Fibroblast of skin of left biceps (primary cell): ENCODE measurements at regions not wholly inside any gene's neighbourhood (a gene's known extent, or its start where the extent isn't known, plus 50 kb on each side); places are given as distances from the start of the nearest gene placed in this dataset.
A peak's percentile ranks its signal among the peaks of the same experiment; 100 is the strongest.
"Not testable (repeated sequence)": the region's sequence is repeated elsewhere in the genome, so short reads cannot be mapped to it uniquely, and the experiment has no call there.

ENCODE experiments used
- DNase-seq, 2 experiments: peaks; one replicate each; pipeline ENCODE4 v3.0.0-alpha.2; 2013; ENCODE audit warnings: low read depth in 2 of 2

GRCh38 chr5:100641833-100642232 is 106.7 kb downstream of the FAM174A start:
- no peak for DNase-seq

DNA sequence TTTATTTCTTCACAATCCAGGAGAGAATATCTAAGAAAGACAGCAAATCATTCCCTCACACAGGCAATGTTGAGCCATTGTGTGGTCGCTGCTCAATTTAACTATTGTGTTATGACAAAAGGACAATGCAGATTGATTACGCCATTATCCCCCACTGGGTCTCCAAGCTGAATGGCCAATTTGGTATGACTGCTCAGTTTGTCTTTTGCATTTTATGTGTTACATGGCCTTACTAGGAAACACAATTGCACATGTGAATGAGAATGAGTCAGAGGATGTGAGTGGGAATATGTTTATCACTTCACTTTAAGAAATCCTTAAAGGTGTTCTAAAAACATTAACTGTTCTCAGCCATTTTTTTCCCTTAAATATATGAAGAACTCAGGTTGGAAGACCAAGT is 108.3 kb downstream of the FAM174A start:
- no peak for DNase-seq

DNA sequence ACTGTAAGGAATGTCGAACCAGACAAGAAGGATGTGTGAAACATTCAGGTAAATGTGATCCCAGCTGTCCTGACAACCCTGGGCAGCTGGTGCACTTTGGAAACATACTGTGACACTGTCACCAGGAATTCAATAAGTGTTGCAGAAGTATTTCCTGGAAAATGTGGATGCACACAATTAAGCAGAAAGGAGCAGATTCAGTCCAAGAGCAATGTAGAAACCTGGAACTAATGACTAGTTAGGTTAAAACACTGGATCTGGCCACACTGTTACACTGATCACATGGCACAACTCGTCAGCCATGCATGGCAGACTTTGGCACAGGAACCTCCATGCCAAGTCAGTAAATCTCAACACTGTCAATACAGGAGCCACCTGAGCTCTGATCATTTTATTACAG is 109.0 kb downstream of the FAM174A start:
- no peak for DNase-seq

DNA sequence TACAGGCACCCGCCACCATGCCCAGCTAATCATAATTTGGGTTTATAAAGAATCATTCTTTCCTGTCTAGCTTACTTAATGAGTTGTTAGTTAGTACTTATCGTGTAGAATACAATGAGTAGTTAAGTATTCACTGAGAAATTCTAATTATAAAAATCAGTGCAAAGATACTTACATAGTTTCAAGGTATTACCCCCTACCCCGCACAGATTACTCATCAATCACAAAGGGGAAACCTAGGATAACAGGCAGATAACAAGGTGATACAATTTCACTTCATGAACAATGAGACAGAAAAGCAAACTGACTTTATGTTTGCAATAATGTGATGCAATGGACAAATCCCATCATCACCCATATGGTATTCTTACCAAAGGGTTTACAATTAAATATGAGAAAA is 109.6 kb downstream of the FAM174A start:
- DNase-seq = no peak

GRCh38 chr5:100646011-100646410 is 110.8 kb downstream of the FAM174A start:
- no peak for DNase-seq

- DNase-seq = no peak
Observed at GRCh38 chr5:100646691-100647090, 111.5 kb downstream of the FAM174A start.

GRCh38 chr5:100647461-100648230 is 112.5 kb downstream of the FAM174A start:
- DNase-seq = no peak

DNA sequence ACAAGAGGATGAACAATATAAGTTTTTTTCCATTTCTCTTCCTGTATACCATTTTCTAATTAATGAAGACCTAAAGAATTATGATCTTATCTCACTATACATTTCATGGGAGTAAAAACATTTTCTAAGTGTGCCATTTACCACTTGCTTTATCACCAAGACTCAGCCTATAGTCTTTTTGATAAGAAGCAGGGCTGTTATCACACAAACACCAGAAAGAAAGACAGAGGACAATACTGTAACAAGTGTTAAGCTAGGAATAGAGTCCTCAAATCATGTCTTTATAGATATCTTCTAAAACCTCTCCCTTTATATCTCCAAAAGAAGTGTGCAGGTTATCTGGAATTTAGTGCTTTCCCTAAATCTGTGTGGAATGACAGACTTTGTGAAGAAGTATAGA is 119.7 kb downstream of the FAM174A start:
- DNase-seq = no peak

DNA sequence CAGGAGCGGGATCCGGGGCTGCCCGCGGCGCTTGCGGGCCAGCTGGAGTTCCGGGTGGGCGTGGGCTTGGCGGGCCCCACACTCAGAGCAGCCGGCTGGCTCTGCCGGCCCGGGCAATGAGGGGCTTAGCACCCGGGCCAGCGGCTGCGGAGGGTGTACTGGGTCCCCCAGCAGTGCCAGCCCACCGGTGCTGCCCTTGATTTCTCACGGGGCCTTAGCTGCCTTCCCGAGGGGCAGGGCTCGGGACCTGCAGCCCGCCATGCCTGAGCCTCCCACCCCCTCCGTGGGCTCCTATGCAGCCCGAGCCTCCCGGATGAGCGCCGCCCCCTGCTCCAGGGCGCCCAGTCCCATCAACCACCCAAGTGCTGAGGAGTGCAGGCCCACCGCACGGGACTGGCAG is 121.6 kb downstream of the FAM174A start:
- not testable (repeated sequence) for DNase-seq

DNA sequence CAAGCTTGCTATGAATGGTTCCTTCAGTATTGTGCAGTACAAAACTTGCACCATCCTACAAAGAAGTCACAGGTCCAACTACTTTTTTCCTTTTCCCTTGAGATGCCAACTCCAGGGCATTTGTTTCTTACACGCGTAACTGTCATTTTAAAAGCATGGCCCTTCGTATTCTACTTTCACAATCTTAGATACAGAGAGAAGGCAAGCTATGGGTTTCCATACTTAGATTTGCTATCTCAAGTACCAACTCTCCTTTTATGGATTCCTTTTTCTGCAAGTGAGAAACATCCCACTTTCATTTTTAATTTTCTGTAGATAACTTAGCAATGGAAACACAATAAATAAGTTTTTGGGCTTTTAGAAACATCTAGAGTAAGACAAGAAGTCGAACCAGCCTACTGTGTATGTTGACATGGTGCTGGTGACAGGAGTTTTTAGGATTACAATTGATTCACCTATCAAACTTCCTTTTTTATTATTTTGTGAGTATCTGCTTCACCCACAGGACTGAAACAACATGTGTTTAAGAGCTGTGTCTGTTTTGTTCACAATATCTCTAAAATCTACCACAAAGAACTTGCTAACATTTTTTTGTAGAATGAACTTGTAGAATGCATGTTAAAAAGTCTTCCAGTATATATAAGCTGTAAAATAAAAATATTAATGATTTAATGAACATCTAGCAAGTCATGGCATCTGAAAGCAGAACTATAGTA is 124.1 kb downstream of the FAM174A start:
- no peak for DNase-seq

- DNase-seq = no peak
Observed at GRCh38 chr5:100664140-100664539, 129.0 kb downstream of the FAM174A start.

GRCh38 chr5:100667161-100667630 is 132.0 kb downstream of the FAM174A start:
- peak in 1 of 2 experiments; percentile 23 for DNase-seq

DNA sequence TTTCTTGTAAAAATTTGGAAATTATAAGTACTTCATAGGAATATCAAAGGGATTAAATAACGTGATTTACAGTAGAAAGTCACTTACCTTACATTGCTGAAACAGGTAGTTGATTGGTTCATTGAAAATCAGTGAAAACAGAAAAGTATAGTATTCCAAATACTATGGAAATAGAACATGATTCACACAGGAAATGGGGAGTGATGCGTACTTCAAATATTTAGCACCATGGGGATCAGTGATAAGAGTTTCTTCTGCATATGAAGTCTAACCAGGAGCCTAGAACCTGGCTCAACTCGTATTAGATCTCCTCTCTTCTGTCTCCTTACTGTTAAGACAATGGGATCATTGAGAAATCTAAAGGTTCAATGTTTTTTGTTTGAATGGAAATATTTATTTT is 133.3 kb downstream of the FAM174A start:
- DNase-seq = no peak

DNA sequence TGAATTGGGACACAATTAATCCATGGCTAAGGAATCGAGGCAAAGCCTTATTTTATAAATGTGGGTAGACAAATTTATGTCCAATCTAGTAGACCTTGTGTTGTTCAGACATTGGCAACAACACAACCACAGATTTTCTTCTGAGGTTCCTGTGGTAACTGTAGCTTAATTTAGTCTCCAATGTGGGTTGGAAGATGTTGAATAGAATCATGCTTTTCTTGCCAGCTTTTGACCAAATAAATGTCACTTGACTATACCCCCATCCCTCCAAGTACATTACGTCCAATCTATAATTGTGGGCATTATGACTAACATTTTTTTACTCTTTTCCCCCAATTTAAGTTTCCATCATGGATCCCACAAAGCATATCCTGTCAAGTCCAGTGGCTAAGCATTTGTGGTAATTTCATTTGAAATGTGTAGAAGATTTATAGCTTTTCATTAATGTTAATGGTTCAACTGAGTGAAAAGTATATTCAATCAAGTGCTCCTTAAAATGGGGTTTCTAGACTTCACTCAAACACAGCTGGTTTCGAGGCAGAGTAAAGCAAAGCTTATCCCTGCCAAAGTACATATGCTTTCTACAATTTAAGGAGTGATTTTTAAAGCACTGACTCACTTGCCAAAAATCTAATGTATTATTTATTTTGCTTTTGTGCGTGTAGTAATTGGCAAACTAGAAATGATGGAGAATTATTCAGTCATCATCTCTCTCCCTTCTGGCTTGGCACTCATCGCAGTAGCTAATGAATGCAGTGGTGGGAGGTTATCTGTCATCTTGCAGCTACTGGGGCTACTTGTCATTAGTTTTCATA is 141.8 kb downstream of the FAM174A start:
- DNase-seq = peak; percentile 60 to 62

DNA sequence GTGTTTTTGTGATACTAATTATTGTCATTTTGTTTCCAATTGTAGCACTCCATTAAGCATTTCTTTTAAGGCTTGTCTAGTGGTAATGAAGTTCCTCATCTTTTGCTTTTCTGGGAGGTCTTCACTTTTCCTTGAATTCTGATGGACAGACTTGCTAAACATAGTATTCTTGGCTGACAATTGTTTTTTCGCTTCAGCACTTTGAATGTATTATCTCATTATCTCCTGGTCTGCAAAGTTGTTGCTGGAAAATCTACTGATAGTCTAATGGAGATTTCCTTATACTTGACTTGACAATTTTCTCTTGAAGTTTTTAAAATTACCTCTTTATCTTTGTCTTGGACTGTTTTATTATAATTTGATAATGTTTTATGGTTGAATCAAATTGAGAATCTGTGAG is 147.5 kb downstream of the FAM174A start:
- DNase-seq = no peak

DNA sequence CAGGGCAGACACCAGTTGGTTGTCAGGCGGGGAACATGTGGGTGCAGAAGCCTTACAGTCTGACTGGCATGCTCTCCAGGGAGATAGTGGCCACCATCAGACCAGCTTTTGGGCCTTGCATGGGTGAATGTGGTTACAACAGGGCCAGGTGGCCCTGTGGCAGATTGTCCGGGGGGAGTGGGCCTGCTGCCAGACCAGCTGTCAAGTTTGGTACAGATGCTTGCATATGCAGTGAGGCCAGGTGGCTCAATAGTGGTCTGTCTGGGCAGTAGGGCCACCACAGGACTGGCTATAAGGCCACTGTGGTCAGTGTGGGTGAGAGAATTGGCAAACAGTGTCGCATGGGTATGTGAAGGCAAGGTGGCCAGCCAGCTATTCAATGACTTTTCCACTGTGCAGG is 148.7 kb downstream of the FAM174A start:
- no peak for DNase-seq

DNA sequence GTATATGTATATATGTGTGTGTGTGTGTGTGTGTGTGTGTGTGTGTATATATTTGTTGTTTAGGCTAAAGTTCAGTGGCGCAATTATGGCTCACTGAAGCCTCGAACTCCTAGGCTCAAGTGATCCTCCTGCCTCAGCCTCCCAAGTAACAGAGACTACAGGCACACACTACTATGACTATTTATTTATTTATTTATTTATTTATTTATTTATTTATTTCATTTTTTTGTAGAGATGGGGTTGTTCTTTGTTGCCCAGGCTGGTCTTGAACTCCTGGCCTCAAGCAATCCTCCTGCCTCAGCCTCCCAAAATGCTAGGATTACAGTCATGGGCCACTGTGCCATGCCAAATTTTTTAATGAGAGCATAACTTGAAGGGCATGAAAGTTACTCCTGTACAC is 149.9 kb downstream of the FAM174A start:
- DNase-seq = not testable (repeated sequence)

DNA sequence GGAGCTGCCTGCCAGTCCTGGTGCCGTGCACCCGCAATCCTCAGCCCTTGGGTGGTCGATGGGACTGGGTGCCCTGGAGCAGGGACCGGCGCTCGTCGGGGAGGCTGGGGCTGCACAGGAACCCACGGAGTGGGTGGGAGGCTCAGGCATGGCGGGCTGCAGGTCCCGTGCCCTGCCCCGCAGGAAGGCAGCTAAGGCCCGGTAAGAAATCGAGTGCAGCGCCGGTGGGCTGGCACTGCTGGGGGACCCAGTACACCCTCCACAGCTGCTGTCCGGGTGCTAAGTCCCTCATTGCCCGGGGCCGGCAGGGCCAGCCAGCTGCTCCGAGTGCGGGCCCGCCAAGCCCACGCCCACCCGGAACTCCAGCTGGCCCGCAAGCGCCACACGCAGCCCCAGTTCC is 153.7 kb downstream of the FAM174A start:
- not testable (repeated sequence) for DNase-seq

DNA sequence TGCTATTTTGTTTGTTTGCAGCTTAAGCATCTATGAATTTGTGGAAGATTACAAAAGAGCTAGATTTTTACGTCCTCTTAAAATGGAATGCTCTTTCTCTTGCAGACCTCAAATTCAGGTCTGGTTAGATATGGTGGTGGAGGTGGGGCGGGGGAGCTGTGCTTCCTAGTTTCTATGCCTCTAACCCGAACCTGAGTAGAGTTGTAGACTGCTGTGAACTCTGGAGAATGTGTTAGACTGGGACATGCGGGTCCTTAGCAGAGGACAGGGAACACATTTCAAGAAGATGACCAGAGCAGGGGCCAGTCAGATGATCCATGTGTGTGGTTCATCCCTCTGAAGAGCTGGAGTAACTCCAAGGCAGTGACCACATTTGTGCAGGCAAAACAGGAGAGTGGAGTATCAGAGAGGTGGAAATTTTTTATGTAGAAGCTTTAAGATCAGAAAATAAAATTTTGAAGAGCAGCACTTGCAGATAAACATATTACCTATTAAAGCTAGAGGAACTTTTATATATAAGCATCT is 154.9 kb downstream of the FAM174A start:
- DNase-seq = no peak

GRCh38 chr5:100691085-100691484 is 155.9 kb downstream of the FAM174A start:
- DNase-seq = no peak

DNA sequence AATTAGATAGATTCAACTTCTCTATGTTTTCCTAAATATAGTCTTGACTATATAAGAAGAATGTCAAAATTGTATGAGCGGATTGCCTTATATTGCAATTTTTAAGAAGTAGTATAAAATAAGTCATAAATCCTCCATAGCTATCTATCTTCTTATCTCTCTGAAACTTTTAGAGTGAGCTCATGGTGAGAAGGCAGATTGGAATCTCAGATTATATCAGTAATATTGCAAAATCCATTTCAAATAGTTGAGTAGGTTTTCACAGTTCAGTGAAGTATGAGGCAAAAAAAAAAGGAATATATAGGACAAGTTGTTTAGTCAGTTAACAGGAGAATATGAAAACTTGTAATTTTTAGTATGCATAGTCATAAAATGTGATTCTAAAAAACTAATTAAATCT is 156.4 kb downstream of the FAM174A start:
- DNase-seq = peak; percentile 49 to 50

DNA sequence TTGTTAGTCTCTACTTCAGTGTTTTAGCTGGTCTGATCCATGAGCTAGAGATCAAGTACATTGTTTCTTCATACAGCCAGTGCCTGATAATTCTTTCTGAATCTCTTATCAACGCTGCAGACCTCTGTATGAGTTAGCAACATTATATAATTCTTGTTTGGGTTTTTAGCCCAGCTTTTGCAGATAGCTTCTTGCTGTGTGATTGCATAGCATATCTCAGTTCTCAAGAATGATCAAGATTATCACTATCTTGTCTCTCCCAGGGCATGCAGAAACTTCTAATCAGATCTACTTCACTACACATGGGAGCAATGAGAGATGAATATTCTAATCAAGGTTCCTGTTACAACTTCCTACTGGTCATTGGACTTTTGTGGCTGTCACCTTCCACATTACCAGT is 158.3 kb downstream of the FAM174A start:
- DNase-seq = no peak
